Prostate gland (tissue), 2 donors: ENCODE measurements at regions not wholly inside any gene's neighbourhood (a gene's known extent, or its start where the extent isn't known, plus 50 kb on each side); places are given as distances from the start of the nearest gene placed in this dataset.
A peak's percentile ranks its signal among the peaks of the same experiment; 100 is the strongest.

Experiments used
- CTCF ChIP-seq, 4 experiments: fragments of 200-600 bp in 2 of 4; fragments of 450-650 bp in 2 of 4; sonication (generic) in 2 of 4; IDR thresholded peaks; 1 replicate in 3 of 4; 2 replicates in 1 of 4; pipeline ENCODE4 v1.5.1; 2016 to 2019; ENCODE audit warnings: antibody characterized with exemption in 4 of 4, mild to moderate bottlenecking in 2 of 4, moderate library complexity in 2 of 4
- POLR2A ChIP-seq: fragments of 450-650 bp; IDR thresholded peaks from one replicate; pipeline ENCODE4 v1.6.1; 2016; ENCODE audit warnings: antibody characterized with exemption, mild to moderate bottlenecking
- POLR2AphosphoS5 ChIP-seq: sonication (generic); formaldehyde crosslinking; IDR thresholded peaks from one replicate; pipeline ENCODE4 v1.6.1; 2017; ENCODE audit warnings: antibody characterized with exemption

GRCh38 chr13:29957320-29957719 is 106.9 kb upstream of the UBL3 start:
- TF ChIP-seq CTCF (IDR thresholded peaks at IDR 0.05) = no peak
- peak; percentile 11 for TF ChIP-seq POLR2AphosphoS5
- TF ChIP-seq POLR2A = no peak
